ENCODE measurements at regions not wholly inside any gene's neighbourhood (a gene's known extent, or its start where the extent isn't known, plus 50 kb on each side); places are given as distances from the start of the nearest gene placed in this dataset.
"Not testable (repeated sequence)": the region's sequence is repeated elsewhere in the genome, so short reads cannot be mapped to it uniquely, and the experiment has no call there.

GRCh38 chr2:106288873-106289272 is 94.8 kb upstream of the UXS1 start:
- no peak for DNase-seq

- no peak for DNase-seq
These were observed 91.2 kb upstream of the UXS1 start for GRCh38 chr2:106285237-106285829.

- no peak for DNase-seq
These were observed 90.6 kb upstream of the UXS1 start for GRCh38 chr2:106284691-106285202.

GRCh38 chr2:106284255-106284654 is 90.2 kb upstream of the UXS1 start:
- DNase-seq = no peak

- DNase-seq = not testable (repeated sequence)
These were observed 89.4 kb upstream of the UXS1 start for GRCh38 chr2:106283228-106284152.

- DNase-seq = no peak
These were observed 88.5 kb upstream of the UXS1 start for GRCh38 chr2:106282462-106283170.

- not testable (repeated sequence) for DNase-seq
These were observed 87.9 kb upstream of the UXS1 start for GRCh38 chr2:106281907-106282430.

GRCh38 chr2:106280722-106281446 is 86.8 kb upstream of the UXS1 start:
- no peak for DNase-seq

GRCh38 chr2:106280224-106280623 is 86.1 kb upstream of the UXS1 start:
- DNase-seq = no peak

- no peak for DNase-seq
These were observed 84.2 kb upstream of the UXS1 start for GRCh38 chr2:106278112-106278876.

GRCh38 chr2:106277426-106277825 is 83.3 kb upstream of the UXS1 start:
- no peak for DNase-seq

- DNase-seq = no peak
These were observed 81.9 kb upstream of the UXS1 start for GRCh38 chr2:106275971-106276370.

- no peak for DNase-seq
These were observed 80.6 kb upstream of the UXS1 start for GRCh38 chr2:106274668-106275067.

- DNase-seq = no peak
These were observed 78.2 kb upstream of the UXS1 start for GRCh38 chr2:106272216-106272807.

- DNase-seq = no peak
These were observed 76.4 kb upstream of the UXS1 start for GRCh38 chr2:106270471-106270891.

GRCh38 chr2:106269591-106270291 is 75.6 kb upstream of the UXS1 start:
- DNase-seq = no peak

- no peak for DNase-seq
These were observed 73.9 kb upstream of the UXS1 start for GRCh38 chr2:106267997-106268396.

GRCh38 chr2:106261871-106262321 is 67.8 kb upstream of the UXS1 start:
- no peak for DNase-seq

GRCh38 chr2:106258859-106259258 is 64.8 kb upstream of the UXS1 start:
- not testable (repeated sequence) for DNase-seq

- DNase-seq = no peak
These were observed 63.7 kb upstream of the UXS1 start for GRCh38 chr2:106257830-106258229.
